HPDE6-E6E7 (cell line): ENCODE measurements at regions not wholly inside any gene's neighbourhood (a gene's known extent, or its start where the extent isn't known, plus 50 kb on each side); places are given as distances from the start of the nearest gene placed in this dataset.

Experiments
- DNase-seq: peaks from one replicate; pipeline ENCODE4 v3.0.0; 2011; ENCODE audit warnings: missing footprints; ENCODE audit errors: extremely low spot score

DNA sequence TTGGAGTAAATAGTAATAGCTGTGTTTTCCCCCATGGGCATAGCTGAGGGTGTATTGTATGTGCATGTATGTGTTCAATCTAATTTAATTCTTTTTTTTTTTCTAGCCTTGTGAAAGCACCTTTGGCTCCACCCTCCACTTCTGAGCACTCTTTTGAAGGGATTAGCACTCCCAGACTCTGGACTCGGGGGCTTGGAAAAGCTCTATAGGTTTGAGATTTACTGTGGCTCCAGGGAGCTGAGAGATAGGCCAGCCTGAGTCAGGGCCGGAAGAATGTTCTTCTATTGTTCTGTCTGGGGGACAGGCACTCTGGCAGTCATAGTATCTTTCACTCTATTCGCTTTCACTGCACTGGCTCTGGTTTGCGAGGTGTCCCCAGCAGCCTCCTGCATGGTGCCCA is 540.0 kb upstream of the TBX3 start:
- DNase-seq: no peak

DNA sequence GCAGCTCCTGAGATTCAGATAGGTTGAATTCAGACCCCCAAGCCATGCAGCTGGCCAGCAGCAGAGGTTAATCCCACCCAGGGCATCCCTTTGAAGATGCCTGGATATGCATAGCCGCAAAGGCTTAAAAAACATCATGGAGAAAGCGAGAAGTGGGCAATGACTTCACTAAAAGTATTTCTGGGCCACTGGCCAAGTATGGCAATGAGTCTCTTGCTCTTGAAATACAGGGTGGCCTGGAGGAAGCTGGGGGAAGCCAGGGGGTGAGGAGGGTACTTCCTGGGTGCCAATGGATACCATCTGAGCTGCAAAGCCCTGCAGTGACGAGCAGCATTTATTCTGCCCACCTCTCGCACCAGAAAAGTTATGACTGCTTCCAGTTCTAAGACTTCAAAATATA is 539.3 kb upstream of the TBX3 start:
- no peak for DNase-seq

- DNase-seq: no peak
These were observed 538.2 kb upstream of the TBX3 start for GRCh38 chr12:115222220-115222619.

GRCh38 chr12:115216301-115216700 is 532.3 kb upstream of the TBX3 start:
- DNase-seq: no peak

GRCh38 chr12:115215544-115215943 is 531.6 kb upstream of the TBX3 start:
- no peak for DNase-seq

- no peak for DNase-seq
These were observed 529.6 kb upstream of the TBX3 start for GRCh38 chr12:115213538-115214016.

GRCh38 chr12:115213118-115213517 is 529.1 kb upstream of the TBX3 start:
- DNase-seq: no peak

DNA sequence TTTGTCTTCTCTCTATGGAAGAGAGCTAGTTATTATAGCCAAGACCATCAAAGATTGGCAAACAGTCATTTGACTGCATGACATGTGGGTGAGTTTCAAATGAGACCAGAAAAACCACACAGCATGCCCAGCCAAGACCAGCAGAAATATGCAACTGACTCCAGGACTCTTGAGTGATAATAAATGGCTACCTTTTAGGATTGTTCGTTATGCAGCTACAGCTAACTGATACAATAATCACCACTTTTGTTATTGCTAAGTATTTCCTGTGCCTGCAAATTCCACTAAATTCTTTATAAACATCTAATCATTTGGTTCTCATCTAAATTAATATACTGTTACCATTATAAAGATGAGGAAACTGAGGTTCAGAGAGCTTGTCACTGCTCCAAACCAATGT is 528.4 kb upstream of the TBX3 start:
- DNase-seq: no peak

- no peak for DNase-seq
These were observed 526.7 kb upstream of the TBX3 start for GRCh38 chr12:115210533-115211252.

DNA sequence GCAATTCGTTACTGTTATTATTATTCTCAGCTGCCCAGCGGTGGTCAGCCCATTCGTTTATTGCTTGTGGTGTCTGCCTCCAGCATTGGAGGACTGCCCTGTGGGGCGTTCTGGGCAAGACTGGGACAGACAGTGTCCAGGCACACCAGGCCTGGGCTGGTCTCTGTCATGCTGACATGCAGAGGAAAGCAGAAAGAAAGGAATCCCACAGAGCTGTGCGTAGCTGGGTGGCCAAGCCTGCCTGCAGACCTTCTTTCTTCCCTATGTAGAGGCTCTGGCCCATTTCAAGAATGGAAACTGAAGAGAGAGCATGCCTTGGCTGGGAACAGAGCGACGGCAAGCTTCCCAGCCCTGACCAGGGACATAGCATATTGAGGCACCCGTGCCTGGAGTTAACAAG is 525.3 kb upstream of the TBX3 start:
- DNase-seq: no peak

- no peak for DNase-seq
These were observed 524.1 kb upstream of the TBX3 start for GRCh38 chr12:115208098-115208497.

- DNase-seq: no peak
These were observed 523.4 kb upstream of the TBX3 start for GRCh38 chr12:115207216-115207915.

DNA sequence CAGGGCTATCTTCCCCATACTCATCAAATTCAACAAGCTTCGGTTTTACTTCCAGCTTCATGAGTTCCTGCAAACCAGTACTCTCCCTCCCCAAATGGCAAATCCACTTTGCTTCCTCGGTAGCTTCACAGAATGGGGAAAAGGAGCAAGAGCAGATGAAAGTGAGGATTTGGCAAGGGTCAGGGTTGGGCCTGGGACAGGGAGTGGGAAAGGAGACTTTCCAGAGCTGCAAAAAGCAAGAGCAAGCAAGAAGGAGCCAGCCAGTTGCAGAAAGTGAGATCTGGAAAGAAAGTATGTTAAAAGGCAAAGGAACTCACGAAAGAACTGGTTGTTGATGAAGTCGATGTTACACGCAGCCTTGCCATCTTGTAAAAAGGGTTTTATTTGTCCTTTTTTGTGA is 522.8 kb upstream of the TBX3 start:
- no peak for DNase-seq

GRCh38 chr12:115205755-115206308 is 521.9 kb upstream of the TBX3 start:
- DNase-seq: no peak

GRCh38 chr12:115204957-115205754 is 521.2 kb upstream of the TBX3 start:
- no peak for DNase-seq

GRCh38 chr12:115203701-115204100 is 519.7 kb upstream of the TBX3 start:
- DNase-seq: no peak

DNA sequence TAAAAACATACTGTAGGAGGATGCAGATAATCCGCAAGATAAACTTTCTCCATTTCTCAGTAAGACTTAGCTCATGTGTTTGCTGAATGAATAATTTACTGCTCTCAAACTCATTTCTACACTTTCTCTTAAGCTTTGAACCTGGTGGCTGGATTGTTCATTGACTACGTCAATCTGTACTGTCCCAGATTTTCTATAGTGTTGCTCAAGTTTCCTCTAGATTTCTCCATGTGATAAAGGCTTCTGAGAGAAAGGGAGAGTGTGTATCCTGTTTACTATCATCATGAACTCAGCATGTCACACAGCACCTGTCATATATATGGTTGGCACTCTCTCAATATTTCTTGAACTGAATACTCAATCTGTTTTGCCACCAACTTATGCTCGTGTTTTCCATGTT is 518.0 kb upstream of the TBX3 start:
- DNase-seq: no peak

DNA sequence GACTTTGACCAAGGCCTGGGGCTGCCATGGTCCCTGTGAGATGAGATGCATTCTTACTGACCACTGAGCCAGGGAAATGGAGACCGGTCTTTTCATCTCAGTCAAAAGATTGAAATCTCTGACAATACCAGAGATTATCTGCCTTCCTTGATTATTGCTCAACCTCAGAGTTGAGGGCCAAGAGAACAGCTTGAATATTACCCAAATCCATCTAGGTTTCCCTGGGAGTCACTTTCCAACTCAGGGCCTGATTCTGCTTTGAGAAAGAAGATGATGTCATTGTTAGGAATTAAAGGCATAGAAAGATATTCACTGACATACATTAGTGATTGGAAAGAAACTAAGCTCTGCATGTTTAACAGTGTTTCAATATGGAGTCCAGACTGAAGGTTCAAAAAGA is 515.9 kb upstream of the TBX3 start:
- DNase-seq: no peak

DNA sequence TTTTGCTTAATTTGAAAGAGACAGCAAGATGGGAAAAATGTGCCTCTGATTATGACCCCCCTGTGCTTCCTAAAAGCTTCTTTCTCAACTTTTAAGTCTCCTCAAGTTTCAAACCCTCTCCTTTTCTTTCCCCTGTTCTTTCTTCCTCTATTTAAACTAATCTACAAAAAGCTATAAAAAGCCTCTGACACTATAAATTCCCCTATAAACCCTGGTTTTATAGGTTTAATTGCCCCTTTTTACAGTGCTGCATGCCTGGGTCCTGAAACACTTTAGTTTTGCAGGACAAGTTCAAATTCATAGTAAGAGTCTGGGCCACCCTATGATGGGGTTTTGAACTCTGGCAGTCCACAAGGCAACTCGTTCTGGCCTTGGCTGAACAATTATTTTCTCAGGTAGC is 510.9 kb upstream of the TBX3 start:
- DNase-seq: no peak

DNA sequence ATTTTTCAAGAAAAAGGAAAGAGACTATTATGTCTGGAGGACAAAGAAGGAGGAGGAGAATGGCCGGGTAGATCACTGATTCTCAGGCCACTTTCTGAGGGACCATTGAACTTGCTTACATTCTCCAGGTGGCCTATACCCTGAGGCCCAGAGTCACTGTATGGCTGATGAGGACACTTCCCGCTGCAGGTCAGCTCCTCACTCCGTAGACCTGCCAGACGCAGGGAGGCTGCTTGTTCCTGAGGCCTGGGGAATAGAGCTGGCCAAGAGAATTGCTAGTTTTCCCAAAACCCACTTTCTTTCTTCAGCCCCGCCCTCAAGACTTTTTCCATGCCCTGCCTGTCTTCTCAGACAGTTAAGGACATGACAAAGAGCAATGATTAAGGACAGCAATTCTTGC is 510.5 kb upstream of the TBX3 start:
- no peak for DNase-seq

- DNase-seq: no peak
These were observed 507.4 kb upstream of the TBX3 start for GRCh38 chr12:115191342-115191741.

GRCh38 chr12:115190010-115190770 is 506.2 kb upstream of the TBX3 start:
- DNase-seq: no peak
